Colon (tissue), 2 donors: ENCODE measurements at regions not wholly inside any gene's neighbourhood (a gene's known extent, or its start where the extent isn't known, plus 50 kb on each side); places are given as distances from the start of the nearest gene placed in this dataset.
A peak's percentile ranks its signal among the peaks of the same experiment; 100 is the strongest.
"Not testable (repeated sequence)": the region's sequence is repeated elsewhere in the genome, so short reads cannot be mapped to it uniquely, and the experiment has no call there.

ENCODE experiments used
- FAIRE-seq: peaks from 2 replicates; lab custom pipeline; 2012; peaks lifted over from hg19 to GRCh38; lab: Jason Lieb, UNC
- donor health status: control.
- donor health status: control.

DNA sequence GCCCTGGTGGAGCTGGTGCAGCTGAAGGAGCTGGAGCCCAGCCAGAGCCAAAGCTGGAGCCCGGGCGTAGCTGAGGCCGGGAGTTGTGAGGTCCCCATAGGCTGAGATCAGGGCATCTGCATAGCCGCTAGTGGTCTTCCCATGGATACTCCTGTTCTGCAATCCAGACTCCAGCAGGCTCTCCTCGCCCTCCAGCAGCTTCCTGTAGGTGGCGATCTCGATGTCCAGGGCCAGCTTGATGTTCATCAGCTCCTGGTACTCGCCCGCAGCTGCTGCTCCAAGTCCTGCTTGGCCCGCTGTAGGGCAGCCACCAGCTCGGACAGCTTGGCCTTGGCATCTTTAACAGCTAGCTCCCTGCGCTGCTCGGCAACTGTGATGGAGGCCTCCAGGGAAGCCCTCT lies 966.1 kb downstream of the FSCB start:
- no peak for FAIRE-seq

DNA sequence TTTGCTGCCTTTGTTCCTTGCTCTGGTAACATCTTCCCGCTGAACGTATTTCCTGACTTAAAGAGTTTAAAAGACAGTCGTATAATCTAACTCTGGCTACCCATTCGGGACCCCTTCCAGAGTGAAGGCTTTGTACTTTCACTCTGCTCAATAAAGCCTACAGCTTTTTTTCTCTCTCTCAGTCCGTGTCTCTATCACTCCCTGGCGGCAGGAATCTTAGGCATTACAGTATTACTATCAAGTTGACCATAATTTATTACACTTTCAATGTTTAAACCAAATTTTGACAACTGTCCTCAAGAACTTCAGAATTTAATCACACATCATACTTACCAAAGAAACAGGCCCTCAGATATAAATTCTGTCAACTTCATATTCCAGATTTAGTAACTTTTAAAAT lies 967.9 kb downstream of the FSCB start:
- FAIRE-seq, result no peak

DNA sequence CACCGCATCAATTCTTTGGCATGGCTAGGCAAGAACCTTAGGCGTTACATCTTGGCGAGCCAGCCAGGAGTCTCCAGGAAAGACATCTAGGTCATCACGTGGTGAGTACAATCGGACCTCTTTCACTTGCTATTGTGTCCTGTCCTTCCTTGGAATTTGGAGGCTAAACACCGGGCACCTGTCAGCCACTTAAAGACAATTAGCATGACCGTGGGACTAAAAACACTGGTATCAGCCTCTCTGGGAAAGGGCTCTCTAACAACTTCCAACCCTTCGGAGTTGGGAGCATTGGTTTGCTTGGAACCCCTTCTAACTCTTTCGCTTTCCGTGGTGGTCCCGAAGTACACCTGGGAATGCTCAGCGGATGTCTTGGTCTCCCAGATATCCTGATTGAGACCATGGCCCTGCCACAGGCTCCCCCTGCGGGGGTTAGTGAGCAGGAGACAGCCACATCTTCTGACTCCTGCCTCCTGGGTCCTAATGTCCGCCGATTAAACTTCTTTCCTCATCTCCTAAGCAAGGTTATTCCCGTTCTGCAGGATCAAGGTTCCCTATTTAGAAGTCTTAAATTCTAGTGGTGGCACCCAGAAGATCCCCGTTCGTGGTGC lies 971.7 kb downstream of the FSCB start:
- FAIRE-seq, result no peak

DNA sequence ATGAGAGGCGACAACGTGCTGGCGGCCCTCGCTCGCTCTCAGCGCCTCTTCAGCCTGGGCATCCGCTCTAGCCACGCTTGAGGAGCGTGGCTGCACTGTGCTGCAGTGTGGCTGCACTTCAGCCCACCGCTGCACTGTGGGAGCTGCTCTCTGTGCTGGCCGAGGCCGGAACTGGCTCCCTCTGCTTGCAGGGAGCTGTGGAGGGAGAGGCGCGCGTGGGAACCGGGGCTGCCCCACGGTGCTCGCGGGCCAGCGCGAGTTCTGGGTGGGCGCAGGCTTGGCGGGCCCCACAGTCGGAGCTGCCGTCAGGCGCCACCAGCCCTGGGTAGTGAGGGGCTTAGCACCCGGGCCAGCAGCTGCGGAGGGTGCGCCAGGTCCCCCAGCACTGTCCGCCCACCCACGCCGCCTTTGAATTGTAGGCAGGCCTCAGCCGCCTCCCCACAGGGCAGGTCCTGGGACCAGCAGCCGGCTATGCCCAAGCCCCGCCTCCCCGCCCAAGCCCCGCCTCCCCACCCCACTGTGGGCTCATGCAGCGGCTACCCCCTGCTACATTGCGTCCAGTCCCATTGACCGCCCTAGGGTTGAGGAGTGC lies 974.2 kb downstream of the FSCB start:
- no peak for FAIRE-seq

DNA sequence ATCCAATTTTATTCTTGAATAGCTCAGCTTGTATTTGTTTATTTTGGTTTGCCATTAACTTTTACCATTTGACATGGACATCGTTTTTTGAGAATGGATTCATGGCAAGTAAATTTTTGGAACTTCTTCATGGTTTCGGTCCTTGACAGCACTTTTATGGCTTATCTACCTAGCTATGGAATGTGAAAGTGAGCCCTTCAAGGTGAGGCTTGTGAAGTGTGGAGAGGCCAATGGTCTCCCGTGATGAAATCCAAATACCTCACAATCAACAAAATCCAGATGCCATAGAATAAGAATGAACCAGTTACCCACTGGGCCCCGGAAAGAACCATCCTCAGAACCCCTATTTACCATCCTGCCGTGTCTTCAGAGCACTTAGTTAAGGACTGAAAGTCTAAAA lies 978.8 kb downstream of the FSCB start:
- no peak for FAIRE-seq

DNA sequence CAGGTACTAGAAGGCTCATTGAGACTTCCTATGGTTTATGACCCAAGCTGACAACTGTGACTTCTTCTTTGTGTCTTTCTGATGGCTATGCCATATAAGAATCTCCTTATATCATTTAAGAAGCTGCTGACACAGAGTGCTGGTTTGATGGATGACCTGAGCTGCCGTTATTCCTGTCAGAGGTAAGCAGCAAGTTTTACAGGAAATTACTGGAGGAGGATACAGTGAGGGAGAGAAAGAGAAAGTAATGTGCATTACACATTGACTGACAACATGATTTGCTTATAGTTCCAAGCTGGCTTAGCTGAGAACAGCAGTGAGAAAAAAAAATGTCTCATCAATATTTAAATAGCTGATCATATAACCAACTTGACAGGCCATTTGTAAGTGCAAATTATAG lies 981.4 kb downstream of the FSCB start:
- FAIRE-seq, result no peak

DNA sequence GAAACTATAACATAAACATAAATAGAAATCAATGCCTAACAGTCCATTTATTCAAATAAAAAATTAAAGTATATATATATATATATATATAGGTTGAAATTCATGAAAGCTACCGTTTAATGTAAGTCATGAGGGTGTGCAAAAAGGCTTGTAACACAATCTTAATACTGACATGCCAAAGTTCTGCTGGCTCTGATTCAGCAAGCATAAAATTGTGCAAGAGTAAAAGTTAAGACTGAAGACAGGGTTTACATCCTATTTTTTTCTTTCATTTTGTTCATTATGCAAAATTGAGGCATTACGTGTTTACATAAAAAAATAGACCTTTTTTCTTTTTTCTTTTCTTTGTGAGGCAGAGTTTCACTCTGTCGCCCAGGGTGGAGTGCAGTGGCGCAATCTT lies 984.2 kb downstream of the FSCB start:
- no peak for FAIRE-seq

DNA sequence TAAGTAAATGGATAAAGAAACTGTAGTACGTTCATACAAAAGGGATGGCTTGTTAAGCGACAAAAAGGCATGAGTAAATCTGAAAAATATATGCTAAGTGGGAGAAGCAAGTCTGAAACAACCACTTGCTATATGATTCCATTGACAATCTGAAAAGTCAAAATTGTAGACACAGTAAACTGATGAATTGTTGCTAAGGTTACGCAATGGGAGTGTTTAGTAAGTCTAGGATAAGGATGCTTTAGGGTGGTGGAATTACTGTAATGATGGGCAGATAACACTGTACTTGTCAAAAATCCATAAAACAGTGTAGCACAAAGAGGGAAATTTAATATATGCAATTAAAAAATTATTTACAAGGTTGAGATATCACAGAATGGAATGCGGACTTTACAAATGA lies 984.9 kb downstream of the FSCB start:
- no peak for FAIRE-seq

DNA sequence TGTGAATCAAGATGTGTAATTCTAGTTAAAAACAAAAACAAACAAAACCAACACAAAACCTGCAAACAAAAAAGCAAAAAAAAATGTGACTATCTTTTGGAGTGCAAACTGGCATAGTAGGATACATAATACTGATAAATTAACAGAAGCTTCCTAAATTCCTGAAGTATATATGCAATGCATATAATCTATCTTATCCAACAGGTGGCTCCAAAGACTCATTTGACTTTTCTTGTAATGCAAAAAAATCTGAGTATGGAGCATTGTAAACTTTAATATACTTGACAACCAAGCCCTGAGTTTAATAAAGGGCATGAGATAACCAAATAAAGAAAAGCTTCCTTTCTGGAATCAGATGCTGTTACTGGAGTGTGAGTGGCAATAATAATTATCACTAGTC lies 1003.6 kb downstream of the FSCB start:
- no peak for FAIRE-seq

DNA sequence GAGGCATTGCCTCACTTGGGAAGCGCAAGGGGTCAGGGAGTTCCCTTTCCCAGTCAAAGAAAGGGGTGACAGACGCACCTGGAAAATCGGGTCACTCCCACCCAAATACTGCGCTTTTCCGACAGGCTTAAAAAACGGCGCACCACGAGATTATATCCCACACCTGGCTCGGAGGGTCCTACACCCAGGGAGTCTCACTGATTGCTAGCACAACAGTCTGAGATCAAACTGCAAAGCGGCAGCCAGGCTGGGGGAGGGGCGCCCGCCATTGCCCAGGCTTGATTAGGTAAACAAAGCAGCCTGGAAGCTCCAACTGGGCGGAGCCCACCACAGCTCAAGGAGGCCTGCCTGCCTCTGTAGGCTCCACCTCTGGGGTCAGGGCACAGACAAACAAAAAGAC lies 1014.7 kb downstream of the FSCB start:
- not testable (repeated sequence) for FAIRE-seq

DNA sequence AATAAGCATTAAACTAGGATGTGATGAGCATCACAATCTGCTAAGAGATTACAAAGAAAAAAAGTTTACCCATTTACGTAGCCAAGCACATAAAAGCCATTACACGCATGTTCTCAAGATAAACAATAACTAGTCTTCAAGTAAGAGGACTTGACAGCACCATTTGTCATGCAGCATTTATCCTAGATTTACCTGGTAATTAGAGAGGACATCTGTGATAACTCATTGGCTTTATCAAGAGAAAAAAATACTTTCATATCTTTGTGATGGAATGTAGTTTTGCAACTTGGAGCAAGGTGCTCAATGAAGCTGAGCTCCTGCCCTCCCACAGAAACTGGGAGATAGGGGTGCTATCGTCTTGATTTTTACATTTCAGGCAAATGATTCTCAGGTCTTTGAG lies 1023.7 kb downstream of the FSCB start:
- no peak for FAIRE-seq

DNA sequence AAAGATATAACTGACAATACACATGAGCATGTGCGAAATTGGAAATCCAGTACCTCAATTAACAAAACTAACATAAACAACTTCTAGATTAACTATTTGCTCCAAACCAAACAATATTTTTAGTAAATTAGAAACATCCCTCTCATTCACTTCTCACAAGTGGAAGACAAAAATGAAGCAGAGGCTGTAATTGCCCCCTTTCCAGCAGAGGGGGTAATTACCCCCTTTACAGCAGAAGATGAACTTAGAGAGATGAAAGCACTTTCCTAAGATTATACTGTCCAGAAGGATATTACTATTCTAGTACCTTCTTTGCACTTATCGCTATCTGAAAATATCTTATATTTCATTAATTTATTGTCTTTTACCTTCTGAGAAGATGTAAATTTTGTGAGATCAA lies 1025.2 kb downstream of the FSCB start:
- FAIRE-seq, result no peak

DNA sequence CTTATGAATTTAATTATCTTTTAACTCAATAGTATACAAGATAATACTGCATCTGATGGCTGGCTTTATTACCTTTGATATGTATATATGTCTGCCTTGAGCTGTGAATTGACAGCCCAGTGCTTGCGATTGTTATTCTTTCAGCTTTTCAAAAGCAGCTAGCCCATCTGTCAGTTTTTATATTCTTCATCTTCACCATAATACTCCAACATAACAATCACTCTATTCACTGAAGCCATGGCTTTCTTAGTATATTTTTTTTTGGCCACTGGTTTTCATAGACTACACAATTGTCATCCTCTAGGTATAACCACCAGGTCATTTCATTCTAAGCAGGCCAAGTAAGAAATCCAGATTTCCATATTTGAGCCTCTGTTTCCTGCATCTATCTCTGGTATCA lies 1026.1 kb downstream of the FSCB start:
- no peak for FAIRE-seq

DNA sequence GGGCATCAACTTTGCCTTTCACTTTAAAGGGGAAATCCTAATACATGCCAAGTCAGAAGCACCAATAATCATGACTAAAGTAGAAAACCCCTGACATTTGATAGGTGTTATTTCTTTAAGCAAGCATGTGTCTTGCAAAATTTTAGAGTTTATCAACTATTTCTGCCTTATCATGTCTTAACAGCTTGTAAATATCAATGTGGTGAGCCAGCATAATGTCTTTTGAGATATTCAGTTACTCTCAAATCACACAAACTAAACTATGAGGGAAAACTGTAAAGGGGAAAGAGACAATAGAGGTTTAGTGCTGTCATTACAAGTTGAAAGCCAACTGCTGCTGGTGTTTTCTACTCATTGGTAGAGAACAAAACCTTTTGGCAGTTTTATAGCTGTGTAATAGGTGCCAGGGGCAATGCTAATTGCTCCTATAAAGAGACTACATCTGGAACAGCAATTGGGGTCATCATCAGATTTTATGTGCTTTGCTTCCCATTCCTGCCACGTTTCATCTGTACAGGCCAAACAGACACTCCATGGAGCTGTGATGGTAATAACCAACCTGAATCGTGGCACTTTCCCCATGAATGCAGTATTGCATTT lies 1027.4 kb downstream of the FSCB start:
- FAIRE-seq, result no peak

DNA sequence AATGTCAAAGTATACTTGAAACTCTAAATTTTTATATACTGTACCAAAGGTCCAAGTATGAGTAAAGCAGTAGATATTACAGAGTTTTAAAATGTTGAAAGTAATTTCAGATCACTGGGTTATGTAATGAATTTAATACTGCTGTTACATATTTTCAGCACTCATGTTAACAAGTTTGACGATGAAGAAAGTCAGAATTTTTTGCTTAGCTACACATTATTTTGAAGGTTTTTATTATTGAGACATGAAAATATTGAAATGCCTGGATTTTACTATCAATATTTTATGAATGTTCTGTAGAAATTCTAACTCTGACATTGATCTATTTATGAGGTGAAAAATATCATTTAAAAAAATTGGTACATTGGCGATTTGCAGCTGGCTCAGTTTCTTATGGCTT lies 1030.3 kb downstream of the FSCB start:
- no peak for FAIRE-seq

DNA sequence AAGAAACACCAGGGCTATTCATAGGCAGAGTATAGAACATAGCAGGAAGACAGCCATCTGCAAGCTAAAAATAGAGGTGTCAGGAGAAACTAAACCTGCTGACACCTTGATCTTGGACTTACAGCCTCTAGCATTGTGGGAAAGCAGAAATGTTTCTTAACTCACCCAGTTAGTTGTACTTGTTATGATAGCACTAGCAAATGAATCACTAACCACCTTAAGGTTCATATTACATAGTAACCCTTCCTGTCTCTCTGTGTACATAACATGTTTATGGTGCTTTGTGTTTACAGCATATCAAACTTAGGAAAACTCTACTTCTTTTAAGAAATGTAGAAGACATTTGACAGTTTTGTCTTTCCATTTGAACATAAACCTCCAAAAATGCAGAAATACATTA lies 1031.3 kb downstream of the FSCB start:
- FAIRE-seq, result no peak

DNA sequence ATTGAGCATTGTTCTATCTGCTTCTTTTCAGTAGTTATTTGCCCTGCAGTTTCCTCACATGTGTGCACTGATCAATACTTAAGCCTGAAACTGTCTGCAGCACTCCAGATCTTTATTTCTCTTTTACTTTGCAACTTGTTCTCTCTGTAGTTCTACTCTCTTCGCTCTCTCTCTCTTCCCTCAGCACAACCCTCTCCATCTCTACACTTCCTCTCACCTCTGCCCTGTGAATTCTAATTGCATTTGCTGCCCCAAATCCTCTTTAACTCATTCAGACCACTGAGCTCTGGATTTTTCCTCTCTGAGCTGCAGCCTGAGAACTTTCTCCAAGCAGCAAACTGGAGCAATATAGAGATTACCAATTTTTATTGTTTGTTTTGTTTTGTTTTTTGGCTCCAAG lies 1035.5 kb downstream of the FSCB start:
- no peak for FAIRE-seq

DNA sequence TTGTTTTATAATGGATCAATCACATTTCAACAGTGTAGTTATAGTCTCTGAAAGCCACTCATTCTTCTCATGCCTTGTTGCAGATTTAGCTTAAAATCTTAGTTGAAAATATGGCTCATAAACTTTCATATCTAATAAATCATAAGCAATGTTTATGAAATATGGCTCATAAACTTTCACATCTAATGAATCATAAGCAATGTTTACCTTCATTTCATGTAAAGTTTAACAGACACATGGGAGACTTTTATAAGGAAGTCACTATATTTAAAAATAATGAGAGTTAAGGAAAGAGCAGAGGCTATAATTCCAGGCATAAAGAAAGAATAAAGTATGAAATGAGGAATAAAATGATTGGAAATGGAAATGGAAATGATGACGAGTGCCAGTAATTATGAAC lies 1042.1 kb downstream of the FSCB start:
- FAIRE-seq, result peak; percentile 41

DNA sequence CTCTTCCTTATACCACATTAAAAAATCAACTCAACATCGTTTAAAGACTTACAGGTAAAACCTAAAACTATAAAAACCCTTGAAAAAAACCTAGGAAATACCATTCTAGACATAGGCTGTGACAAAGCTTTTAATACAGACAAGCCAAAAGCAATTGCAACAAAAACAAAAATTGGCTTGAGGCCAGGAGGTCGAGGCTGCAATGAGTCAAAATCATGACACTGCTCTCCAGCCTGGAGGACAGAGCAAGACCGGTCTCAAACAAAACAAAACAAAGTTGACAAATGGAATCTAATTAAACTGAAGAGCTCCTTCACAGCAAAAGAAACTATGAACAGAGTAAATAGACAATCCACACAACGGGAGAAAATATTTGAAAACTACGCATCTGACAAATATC lies 1057.8 kb downstream of the FSCB start:
- no peak for FAIRE-seq

DNA sequence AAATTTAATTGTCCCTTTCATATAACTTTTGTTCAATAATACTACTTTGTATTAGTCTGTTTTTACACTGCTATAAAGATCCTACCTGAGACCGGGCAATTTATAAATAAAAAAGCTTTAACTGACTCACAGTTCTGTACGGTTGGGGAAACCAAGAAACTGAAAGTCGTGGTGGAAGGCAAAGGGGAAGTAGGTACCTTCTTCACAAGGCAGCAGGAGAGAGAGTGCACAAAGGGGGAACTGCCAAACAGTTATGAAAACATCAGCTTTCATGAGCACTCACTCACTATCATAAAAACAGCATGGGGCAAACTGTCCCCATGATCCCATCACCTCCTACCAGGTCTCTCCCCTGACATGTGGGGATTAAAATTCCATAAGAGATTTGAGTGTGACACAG lies 1069.0 kb downstream of the FSCB start:
- FAIRE-seq, result no peak

DNA sequence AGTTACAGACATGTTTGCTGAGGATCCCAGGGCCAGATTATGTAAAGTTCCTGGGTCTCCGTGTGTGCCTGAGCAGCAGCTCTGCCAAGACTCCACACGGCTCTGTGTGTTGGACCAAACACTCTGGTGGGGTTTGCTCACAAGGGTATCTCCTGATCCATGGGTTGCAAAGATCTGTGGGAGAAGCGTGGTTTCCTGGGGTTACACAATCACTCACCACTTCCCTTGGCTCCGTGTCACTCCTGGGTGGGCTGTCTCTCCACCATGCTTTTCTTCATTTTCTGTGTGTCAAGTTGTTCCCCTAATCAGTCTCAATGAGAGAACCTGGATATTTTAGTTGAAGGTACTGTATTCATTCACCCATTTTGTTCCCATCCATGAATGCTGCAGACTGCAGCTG lies 1088.8 kb downstream of the FSCB start:
- no peak for FAIRE-seq

DNA sequence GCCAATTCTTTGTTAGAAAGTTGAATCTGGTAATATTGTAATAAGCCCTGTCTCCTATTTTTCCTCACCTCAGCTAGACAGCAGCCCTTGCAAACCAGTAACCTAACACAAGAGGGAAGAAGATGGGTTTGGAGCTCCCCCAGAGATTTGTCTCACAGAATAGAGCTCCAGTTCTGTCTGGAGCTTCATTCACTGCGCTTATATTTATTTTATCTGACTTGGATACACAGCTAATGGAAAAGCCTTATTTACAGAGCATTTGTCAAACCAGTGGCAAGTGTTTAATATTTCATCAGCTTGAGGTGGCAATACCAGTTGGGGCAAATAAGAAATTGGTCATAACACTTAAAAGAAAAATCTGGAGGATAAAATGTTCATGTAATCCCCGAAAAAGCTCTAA lies 1094.0 kb downstream of the FSCB start:
- FAIRE-seq, result no peak

DNA sequence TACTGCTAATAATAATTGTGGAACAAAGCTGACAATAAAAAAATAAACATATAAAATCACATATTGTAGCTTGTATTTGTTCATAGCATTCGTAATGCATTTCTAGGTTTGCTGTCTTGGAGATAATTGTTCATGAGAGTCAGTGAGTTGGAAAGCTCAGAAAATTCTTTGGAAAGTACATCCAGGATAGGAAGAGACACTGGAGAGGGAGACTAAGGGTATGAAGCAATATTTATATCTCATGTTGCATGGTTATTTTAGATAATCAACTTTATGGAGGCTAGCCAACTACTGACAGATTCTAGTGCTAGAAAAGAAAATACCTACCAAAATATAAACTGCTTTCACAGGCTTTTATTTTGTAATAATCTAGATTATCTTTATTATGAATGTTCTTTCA lies 1095.2 kb downstream of the FSCB start:
- FAIRE-seq, result no peak

DNA sequence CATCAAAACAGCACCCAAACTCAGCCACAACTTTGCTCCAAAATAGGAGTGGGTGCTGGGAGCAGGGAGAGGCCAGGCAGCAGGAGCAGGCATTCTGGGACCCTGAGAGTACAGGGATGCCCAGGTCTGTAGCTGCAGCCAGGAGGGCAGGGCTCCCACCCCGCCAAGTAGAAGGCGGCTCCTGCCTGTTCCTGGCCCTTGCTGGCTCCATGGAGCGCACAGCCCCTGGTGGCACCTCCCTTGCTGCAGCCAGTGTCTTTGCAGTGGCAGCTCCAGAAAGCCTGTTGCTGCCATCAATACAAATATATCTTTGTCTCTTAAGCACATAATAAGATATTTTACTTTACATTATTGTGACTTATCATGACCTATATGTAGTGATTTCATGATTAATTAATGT lies 1096.5 kb downstream of the FSCB start:
- FAIRE-seq, result no peak
